ENCODE measurements at regions not wholly inside any gene's neighbourhood (a gene's known extent, or its start where the extent isn't known, plus 50 kb on each side); places are given as distances from the start of the nearest gene placed in this dataset.

GRCh38 chr15:52984507-52984906 lies 194.4 kb upstream of the ONECUT1 start:
- Histone ChIP-seq H3K79me2 (ENCODE audit: low read length) (no peaks in the 10 kb centered on the region), H3K9me3 (ENCODE audit: insufficient read depth, low read length) (no peaks in the 10 kb centered on the region), H3K4me1 (ENCODE audit: low read length) (no peaks in the 10 kb centered on the region), H4K20me1 (ENCODE audit: insufficient read depth, low read length) (no peaks in the 10 kb centered on the region), H3K4me2 (ENCODE audit: low read length) (no peak overlapping the region), H3K4me3 (ENCODE audit: low read length) (no peak overlapping the region), H3K27ac (ENCODE audit: low read length) (no peak overlapping the region), H3K27me3 (ENCODE audit: low read depth, low read length) (peaks cover 15% of the 10 kb centered on the region; the same call in 1 of the 2 replicates), H2AFZ (ENCODE audit: low read depth, low read length) (no peak overlapping the region), H3K9ac (ENCODE audit: low read length) (no peak overlapping the region), H3K36me3 (replicated peaks; ENCODE audit: low read depth, low read length) (no peaks in the 10 kb centered on the region)
- TF ChIP-seq, protein P1, sequence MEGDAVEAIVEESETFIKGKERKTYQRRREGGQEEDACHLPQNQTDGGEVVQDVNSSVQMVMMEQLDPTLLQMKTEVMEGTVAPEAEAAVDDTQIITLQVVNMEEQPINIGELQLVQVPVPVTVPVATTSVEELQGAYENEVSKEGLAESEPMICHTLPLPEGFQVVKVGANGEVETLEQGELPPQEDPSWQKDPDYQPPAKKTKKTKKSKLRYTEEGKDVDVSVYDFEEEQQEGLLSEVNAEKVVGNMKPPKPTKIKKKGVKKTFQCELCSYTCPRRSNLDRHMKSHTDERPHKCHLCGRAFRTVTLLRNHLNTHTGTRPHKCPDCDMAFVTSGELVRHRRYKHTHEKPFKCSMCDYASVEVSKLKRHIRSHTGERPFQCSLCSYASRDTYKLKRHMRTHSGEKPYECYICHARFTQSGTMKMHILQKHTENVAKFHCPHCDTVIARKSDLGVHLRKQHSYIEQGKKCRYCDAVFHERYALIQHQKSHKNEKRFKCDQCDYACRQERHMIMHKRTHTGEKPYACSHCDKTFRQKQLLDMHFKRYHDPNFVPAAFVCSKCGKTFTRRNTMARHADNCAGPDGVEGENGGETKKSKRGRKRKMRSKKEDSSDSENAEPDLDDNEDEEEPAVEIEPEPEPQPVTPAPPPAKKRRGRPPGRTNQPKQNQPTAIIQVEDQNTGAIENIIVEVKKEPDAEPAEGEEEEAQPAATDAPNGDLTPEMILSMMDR (IDR thresholded peaks at IDR 0.05; ENCODE audit: low read depth, low read length), result no peak
- TF ChIP-seq EZH2phosphoT487 (IDR thresholded peaks at IDR 0.05; ENCODE audit: low read depth), result no peak

DNA sequence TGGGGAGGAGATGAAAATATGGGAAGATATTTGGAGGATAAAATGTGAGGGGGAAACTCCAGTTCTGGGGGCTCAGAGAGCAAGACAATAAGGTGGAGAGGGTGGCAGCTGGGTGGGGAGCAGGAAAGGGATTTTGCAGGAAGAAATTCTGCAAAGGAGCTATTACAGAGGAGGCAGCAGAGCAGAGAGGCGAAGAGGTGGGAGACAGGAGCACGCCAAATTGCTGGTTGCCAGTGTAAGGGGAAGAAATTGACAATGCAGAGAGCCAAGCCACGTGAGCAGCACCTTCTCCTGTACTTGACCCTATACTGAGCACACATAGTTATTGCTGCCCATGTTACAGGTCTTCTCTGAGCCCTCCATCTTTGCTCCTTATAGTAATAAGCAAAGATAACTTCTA lies 190.3 kb upstream of the ONECUT1 start:
- H3K36me3 ChIP-seq (replicated peaks; ENCODE audit: low read depth, low read length), result no peaks in the 10 kb centered on the region
- H3K4me2 ChIP-seq (ENCODE audit: low read length), result no peak overlapping the region
- peaks cover 15% of the 10 kb centered on the region for H3K27me3 ChIP-seq (ENCODE audit: low read depth, low read length)
- H3K79me2 ChIP-seq (ENCODE audit: low read length), result no peaks in the 10 kb centered on the region
- no peaks in the 10 kb centered on the region for H3K4me1 ChIP-seq (ENCODE audit: low read length)
- H3K27ac ChIP-seq (ENCODE audit: low read length), result no peak overlapping the region
- H3K9ac ChIP-seq (ENCODE audit: low read length), result no peak overlapping the region
- no peak overlapping the region for H3K4me3 ChIP-seq (ENCODE audit: low read length)
- no peak for TF ChIP-seq EZH2phosphoT487 (IDR thresholded peaks at IDR 0.05; ENCODE audit: low read depth)
- TF ChIP-seq, protein P1 (IDR thresholded peaks at IDR 0.05; ENCODE audit: low read depth, low read length), result no peak
- no peak overlapping the region for H2AFZ ChIP-seq (ENCODE audit: low read depth, low read length)
- no peaks in the 10 kb centered on the region for H4K20me1 ChIP-seq (ENCODE audit: insufficient read depth, low read length)
- H3K9me3 ChIP-seq (ENCODE audit: insufficient read depth, low read length), result no peaks in the 10 kb centered on the region

DNA sequence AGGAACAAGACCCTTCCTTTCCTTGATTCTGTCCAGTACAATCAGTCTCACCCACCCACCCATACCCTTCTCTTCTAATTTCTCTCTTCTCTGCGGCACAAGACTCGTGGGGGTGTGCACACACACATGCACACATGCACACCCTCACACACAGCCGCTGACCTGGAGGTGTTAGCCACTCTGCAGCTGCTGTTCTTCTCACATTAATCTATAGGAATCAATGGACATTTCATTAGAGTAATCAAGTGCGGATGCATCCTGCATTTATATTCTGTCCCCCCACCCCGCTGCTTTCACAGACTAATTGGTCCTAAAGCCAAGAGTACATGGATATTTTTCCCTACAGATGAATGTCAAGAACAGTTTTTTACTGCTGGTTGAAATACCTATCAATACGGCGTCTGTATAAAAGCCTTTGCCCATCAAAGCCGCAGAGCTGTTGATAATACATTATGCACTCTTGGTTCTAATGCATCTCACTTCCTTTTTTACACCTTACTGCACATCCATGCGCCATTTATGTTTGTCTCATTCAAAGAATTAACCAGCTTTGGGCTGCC lies 186.5 kb upstream of the ONECUT1 start:
- Histone ChIP-seq H3K79me2 (ENCODE audit: low read length) (no peaks in the 10 kb centered on the region), H3K27me3 (ENCODE audit: low read depth, low read length) (peaks cover 3% of the 10 kb centered on the region), H3K9ac (ENCODE audit: low read length) (no peak overlapping the region), H3K36me3 (replicated peaks; ENCODE audit: low read depth, low read length) (no peaks in the 10 kb centered on the region), H3K4me2 (ENCODE audit: low read length) (no peak overlapping the region), H3K4me1 (ENCODE audit: low read length) (no peaks in the 10 kb centered on the region), H3K27ac (ENCODE audit: low read length) (no peak overlapping the region), H3K9me3 (ENCODE audit: insufficient read depth, low read length) (no peaks in the 10 kb centered on the region), H4K20me1 (ENCODE audit: insufficient read depth, low read length) (no peaks in the 10 kb centered on the region), H3K4me3 (ENCODE audit: low read length) (no peak overlapping the region), H2AFZ (ENCODE audit: low read depth, low read length) (no peak overlapping the region)
- TF ChIP-seq, protein P1 (IDR thresholded peaks at IDR 0.05; ENCODE audit: low read depth, low read length), result no peak
- no peak for TF ChIP-seq EZH2phosphoT487 (IDR thresholded peaks at IDR 0.05; ENCODE audit: low read depth)

GRCh38 chr15:52975941-52976449 lies 185.9 kb upstream of the ONECUT1 start:
- H3K36me3 ChIP-seq (replicated peaks; ENCODE audit: low read depth, low read length), result no peaks in the 10 kb centered on the region
- H3K4me2 ChIP-seq (ENCODE audit: low read length), result no peak overlapping the region
- H3K4me1 ChIP-seq (ENCODE audit: low read length), result no peaks in the 10 kb centered on the region
- no peak for TF ChIP-seq EZH2phosphoT487 (IDR thresholded peaks at IDR 0.05; ENCODE audit: low read depth)
- TF ChIP-seq, protein P1 (IDR thresholded peaks at IDR 0.05; ENCODE audit: low read depth, low read length), result no peak
- H3K27me3 ChIP-seq (ENCODE audit: low read depth, low read length), result no peaks in the 10 kb centered on the region; the same call in none of the 2 replicates
- no peaks in the 10 kb centered on the region for H4K20me1 ChIP-seq (ENCODE audit: insufficient read depth, low read length)
- H3K79me2 ChIP-seq (ENCODE audit: low read length), result no peaks in the 10 kb centered on the region
- H3K9me3 ChIP-seq (ENCODE audit: insufficient read depth, low read length), result no peaks in the 10 kb centered on the region
- H2AFZ ChIP-seq (ENCODE audit: low read depth, low read length), result no peak overlapping the region
- H3K9ac ChIP-seq (ENCODE audit: low read length), result no peak overlapping the region
- H3K27ac ChIP-seq (ENCODE audit: low read length), result no peak overlapping the region
- H3K4me3 ChIP-seq (ENCODE audit: low read length), result no peak overlapping the region
